ENCODE measurements at regions not wholly inside any gene's neighbourhood (a gene's known extent, or its start where the extent isn't known, plus 50 kb on each side); places are given as distances from the start of the nearest gene placed in this dataset.

GRCh38 chr17:45679426-45679825, 104.7 kb upstream of the CRHR1 start:
- no peak for TF ChIP-seq CTCF (IDR thresholded peaks at IDR 0.05)
- no peak for TF ChIP-seq POLR2A (IDR thresholded peaks at IDR 0.05)
